HepG2 (cell line): ENCODE measurements at regions not wholly inside any gene's neighbourhood (a gene's known extent, or its start where the extent isn't known, plus 50 kb on each side); places are given as distances from the start of the nearest gene placed in this dataset.

Experiments
- ATAC-seq: fragments of 200-7000 bp; cut with Tn5 transposase; 3 replicates; pipeline ENCODE4 v1.9.1; 2020; ENCODE audit warnings: mild to moderate bottlenecking, moderate library complexity
- BruUV-seq: library from RNA; stranded (reverse); fragments of 400-500 nt; replicated peaks from 2 replicates; lab custom pipeline; 2021; lab: Mats Ljungman, UMichigan
- CTCF ChIA-PET: fragments of 300-600 bp; formaldehyde crosslinking; extraction: SDS; loops from one replicate; lab custom pipeline; 2021; ENCODE audit warnings: low total read pairs, inconsistent platforms, low intra/inter-chr PET ratio; lab: Yijun Ruan, JAX
- POLR2A ChIA-PET: fragments of 350-600 bp; sonication (Branson Sonifier 250); formaldehyde crosslinking; loops from one replicate; lab custom pipeline; 2020; ENCODE audit warnings: antibody characterized with exemption, inconsistent platforms; lab: Yijun Ruan, JAX
- DNase-seq: peaks from one replicate; pipeline ENCODE4 v3.0.0-alpha.2; 2015; ENCODE audit warnings: low spot score
- FAIRE-seq: peaks from 3 replicates; lab custom pipeline; 2011; peaks lifted over from hg19 to GRCh38; lab: Jason Lieb, UNC
- H2AFZ ChIP-seq: one replicate; pipeline ENCODE4 v1.6.1; 2011; ENCODE audit warnings: low read length, inconsistent platforms
- H3K27ac ChIP-seq: fragments of 300-600 bp; 3 replicates; pipeline ENCODE4 v1.8.0; 2011; ENCODE audit warnings: mixed run types, mild to moderate bottlenecking, mixed read lengths, low read length, inconsistent platforms; ENCODE audit not compliant: insufficient read depth; ENCODE audit errors: extremely low read length
- H3K27me3 ChIP-seq, 2 experiments: fragments of 200-600 bp in 1 of 2; 2 replicates in 1 of 2; 3 replicates in 1 of 2; pipeline versions ENCODE4 v1.6.0 to v1.8.0; 2011; ENCODE audit warnings: low read length in 2 of 2, mild to moderate bottlenecking in 2 of 2, moderate library complexity in 2 of 2, inconsistent platforms in 1 of 2; ENCODE audit not compliant: insufficient read depth in 2 of 2, control insufficient read depth in 1 of 2
- H3K36me3 ChIP-seq, 2 experiments: fragments of 200-600 bp in 1 of 2; replicated peaks in 1 of 2; 2 replicates in 1 of 2; 3 replicates in 1 of 2; pipeline versions ENCODE4 v1.5.1 to v1.8.0; 2011; ENCODE audit warnings: low read length in 2 of 2, inconsistent platforms in 1 of 2; ENCODE audit not compliant: insufficient read depth in 2 of 2, control insufficient read depth in 1 of 2
- H3K4me1 ChIP-seq: 2 replicates; pipeline ENCODE4 v1.5.1; 2012; ENCODE audit warnings: low read length, inconsistent platforms; ENCODE audit not compliant: insufficient read depth
- H3K4me2 ChIP-seq: 2 replicates; pipeline ENCODE4 v1.6.0; 2011; ENCODE audit warnings: low read depth, low read length, inconsistent platforms
- H3K4me3 ChIP-seq, 3 experiments: fragments of 200-600 bp in 1 of 3; sonication (generic), shearing (Covaris generic) in 1 of 3; replicated peaks in 1 of 3; 2 replicates each; pipeline ENCODE4 v1.5.1; 2011 to 2016; ENCODE audit warnings: low read length in 3 of 3, inconsistent platforms in 2 of 3, low read depth in 2 of 3, mild to moderate bottlenecking in 2 of 3, control low read depth in 1 of 3, mixed read lengths in 1 of 3; ENCODE audit not compliant: insufficient read depth in 1 of 3
- H3K79me2 ChIP-seq: one replicate; pipeline ENCODE4 v1.6.1; 2011; ENCODE audit warnings: low read length, inconsistent platforms; ENCODE audit not compliant: insufficient read depth
- H3K9ac ChIP-seq: 2 replicates; pipeline ENCODE4 v1.6.0; 2011; ENCODE audit warnings: mild to moderate bottlenecking, low read depth, low read length, inconsistent platforms; ENCODE audit not compliant: insufficient read depth
- H3K9me3 ChIP-seq: 2 replicates; pipeline ENCODE4 v1.5.1; 2012; ENCODE audit warnings: mild to moderate bottlenecking, low read length
- H4K20me1 ChIP-seq: 2 replicates; pipeline ENCODE4 v1.6.0; 2011; ENCODE audit warnings: inconsistent platforms, mild to moderate bottlenecking, low read length, moderate library complexity; ENCODE audit not compliant: insufficient read depth
- ARID5B ChIP-seq: IDR thresholded peaks from 2 replicates; pipeline ENCODE4 v1.4.0; 2020; ENCODE audit warnings: mild to moderate bottlenecking, missing genetic modification reagents
- HNF1A ChIP-seq, 2 experiments: sonication (generic) in 1 of 2; formaldehyde crosslinking in 1 of 2; IDR thresholded peaks; 2 replicates each; pipeline versions ENCODE4 v1.4.0 to v1.6.1; 2016 to 2020; ENCODE audit warnings: borderline replicate concordance in 1 of 2, low read depth in 1 of 2, mild to moderate bottlenecking in 1 of 2, missing genetic modification reagents in 1 of 2
- JARID2 ChIP-seq: sonication (generic); formaldehyde crosslinking; IDR thresholded peaks from 2 replicates; pipeline ENCODE4 v1.8.1; 2023; ENCODE audit warnings: missing genetic modification reagents, inconsistent platforms; ENCODE audit not compliant: insufficient replicate concordance
- KLF13 ChIP-seq: sonication (generic); formaldehyde crosslinking; IDR thresholded peaks from 2 replicates; pipeline ENCODE4 v1.4.0; 2020; ENCODE audit warnings: mild to moderate bottlenecking, missing genetic modification reagents
- NFE2 ChIP-seq: sonication (generic); formaldehyde crosslinking; IDR thresholded peaks from 2 replicates; pipeline ENCODE4 v1.4.0; 2020; ENCODE audit warnings: missing genetic modification reagents
- RXRB ChIP-seq: IDR thresholded peaks from 2 replicates; pipeline ENCODE4 v1.6.1; 2016; ENCODE audit warnings: borderline replicate concordance, missing genetic modification reagents, missing compliant biosample characterization
- TFE3 ChIP-seq: IDR thresholded peaks from 2 replicates; pipeline ENCODE4 v1.6.1; 2016
- ZFP36L1 ChIP-seq: sonication (generic); formaldehyde crosslinking; IDR thresholded peaks from 2 replicates; pipeline ENCODE4 v1.8.0; 2022; ENCODE audit warnings: mild to moderate bottlenecking, missing genetic modification reagents, moderate library complexity
- ZNF333 ChIP-seq: sonication (generic); formaldehyde crosslinking; IDR thresholded peaks from 2 replicates; pipeline ENCODE4 v1.4.0; 2020; ENCODE audit warnings: mild to moderate bottlenecking, missing genetic modification reagents, borderline replicate concordance
- ZNF543 ChIP-seq: sonication (generic); formaldehyde crosslinking; IDR thresholded peaks from 2 replicates; pipeline ENCODE4 v1.4.0; 2020; ENCODE audit warnings: mild to moderate bottlenecking, missing genetic modification reagents
- ZNF619 ChIP-seq: sonication (generic); formaldehyde crosslinking; IDR thresholded peaks from 2 replicates; pipeline ENCODE4 v1.4.0; 2020; ENCODE audit warnings: mild to moderate bottlenecking, missing genetic modification reagents
- ZUFSP ChIP-seq: sonication (generic); formaldehyde crosslinking; IDR thresholded peaks from 2 replicates; pipeline ENCODE4 v1.9.0; 2021; ENCODE audit warnings: missing genetic modification reagents, mild to moderate bottlenecking, borderline replicate concordance
- WGBS: methylation state at CpG from one replicate; pipeline ENCODE4 v1.1.6; 2017; ENCODE audit warnings: low lambda C conversion rate; 5-methylcytosine and 5-hydroxymethylcytosine counted together
- in situ Hi-C: cut with HindIII; loops from 2 replicates; pipeline ENCODE4 v1.10.0; 2017; ENCODE audit warnings: low pct_unique_long_range_greater_than_20kb; ENCODE audit not compliant: extremely low pct_ligation_motif_present
- intact Hi-C: fragments of 100-400 bp; cut with micrococcal nuclease; formaldehyde crosslinking; loops from one replicate; pipeline ENCODE4 v1.10.0; 2022; ENCODE audit not compliant: unreplicated experiment

GRCh38 chr5:155489949-155490348 is 476.4 kb downstream of the KIF4B start (continued):
- TF ChIP-seq RXRB (CRISPR knock-in tag) = no peak
- TF ChIP-seq ZNF543 (CRISPR knock-in tag) = no peak
- TF ChIP-seq JARID2 (CRISPR knock-in tag) = no peak
- no peak for TF ChIP-seq ZNF333 (CRISPR knock-in tag)
- TF ChIP-seq TFE3 (CRISPR knock-in tag) = no peak
- TF ChIP-seq NFE2 = no peak

GRCh38 chr5:155492191-155492590 is 478.6 kb downstream of the KIF4B start:
- ATAC-seq (no peak), DNase-seq (no peak), FAIRE-seq (no peak)
- no peaks in the 10 kb centered on the region for H3K4me1 ChIP-seq
- H3K27me3 ChIP-seq = no peaks in the 10 kb centered on the region; a peak in 2 of 5 replicates
- no peak overlapping the region for H2AFZ ChIP-seq
- no TSS peak for BruUV-seq
- intact Hi-C loops = no loop called here
- no peak overlapping the region for H3K4me3 ChIP-seq
- H3K9me3 ChIP-seq = no peaks in the 10 kb centered on the region
- no peak overlapping the region for H3K4me2 ChIP-seq
- ChIA-PET CTCF (no interaction called here), POLR2A (no interaction called here)
- H3K36me3 ChIP-seq = no peaks in the 10 kb centered on the region
- no peaks in the 10 kb centered on the region for H3K79me2 ChIP-seq
- H4K20me1 ChIP-seq = no peaks in the 10 kb centered on the region
- in situ Hi-C loops = no loop called here
- no peak overlapping the region for H3K9ac ChIP-seq
- no peak overlapping the region for H3K27ac ChIP-seq
- 2% methylated on average over 2 of the region's 2 CpGs for WGBS
- no peak for TF ChIP-seq HNF1A (IDR thresholded peaks at IDR 0.05; ENCODE audit: low read depth)
- no peak for TF ChIP-seq HNF1A (CRISPR knock-in tag; IDR thresholded peaks at IDR 0.05; ENCODE audit: borderline replicate concordance)
- no peak for TF ChIP-seq ZNF619 (CRISPR knock-in tag)
- TF ChIP-seq ARID5B (CRISPR knock-in tag) = no peak
- TF ChIP-seq ZFP36L1 = no peak
- TF ChIP-seq ZUFSP (CRISPR knock-in tag) = no peak
- no peak for TF ChIP-seq KLF13 (CRISPR knock-in tag)
